Stimulated activated CD4-positive, alpha-beta T cell treated with anti-CD3 and anti-CD28 coated beads, Interleukin-4, amount 100 ng/mL, for 48 hours (primary cell): ENCODE measurements at regions not wholly inside any gene's neighbourhood (a gene's known extent, or its start where the extent isn't known, plus 50 kb on each side); places are given as distances from the start of the nearest gene placed in this dataset.
"Not testable (repeated sequence)": the region's sequence is repeated elsewhere in the genome, so short reads cannot be mapped to it uniquely, and the experiment has no call there.

Source experiments
- DNase-seq, 2 donors: peaks; one replicate each; pipeline ENCODE4 v3.0.0-alpha.2; 2020; ENCODE audit warnings: low read depth in 2 of 2

- DNase-seq: no peak
Measured at GRCh38 chr1:189633658-189634057, 844.0 kb downstream of the BRINP3 start.

- no peak for DNase-seq
Measured at GRCh38 chr1:189637041-189637440, 840.6 kb downstream of the BRINP3 start.

GRCh38 chr1:189644156-189644555 is 833.5 kb downstream of the BRINP3 start:
- DNase-seq: not testable (repeated sequence)

- DNase-seq: no peak
Measured at GRCh38 chr1:189644970-189645369, 832.7 kb downstream of the BRINP3 start.

- DNase-seq: no peak
Measured at GRCh38 chr1:189646066-189646465, 831.6 kb downstream of the BRINP3 start.

- DNase-seq: no peak
Measured at GRCh38 chr1:189654906-189655305, 822.8 kb downstream of the BRINP3 start.

GRCh38 chr1:189656628-189657530 is 820.8 kb downstream of the BRINP3 start:
- DNase-seq: no peak

GRCh38 chr1:189657715-189658114 is 819.9 kb downstream of the BRINP3 start:
- no peak for DNase-seq

- DNase-seq: no peak
Measured at GRCh38 chr1:189658381-189658780, 819.3 kb downstream of the BRINP3 start.

GRCh38 chr1:189659731-189660130 is 817.9 kb downstream of the BRINP3 start:
- no peak for DNase-seq

GRCh38 chr1:189662190-189662589 is 815.5 kb downstream of the BRINP3 start:
- DNase-seq: no peak

GRCh38 chr1:189669846-189670245 is 807.8 kb downstream of the BRINP3 start:
- no peak for DNase-seq

GRCh38 chr1:189673217-189673616 is 804.4 kb downstream of the BRINP3 start:
- DNase-seq: no peak

- no peak for DNase-seq
Measured at GRCh38 chr1:189675712-189676244, 801.9 kb downstream of the BRINP3 start.

GRCh38 chr1:189678779-189679178 is 798.9 kb downstream of the BRINP3 start:
- DNase-seq: no peak

- DNase-seq: no peak
Measured at GRCh38 chr1:189681252-189681919, 796.3 kb downstream of the BRINP3 start.

- no peak for DNase-seq
Measured at GRCh38 chr1:189682591-189682990, 795.1 kb downstream of the BRINP3 start.

- DNase-seq: no peak
Measured at GRCh38 chr1:189686288-189686687, 791.4 kb downstream of the BRINP3 start.

- DNase-seq: no peak
Measured at GRCh38 chr1:189693140-189693539, 784.5 kb downstream of the BRINP3 start.

GRCh38 chr1:189696297-189696696 is 781.4 kb downstream of the BRINP3 start:
- no peak for DNase-seq

GRCh38 chr1:189697113-189697512 is 780.6 kb downstream of the BRINP3 start:
- DNase-seq: no peak

- DNase-seq: no peak
Measured at GRCh38 chr1:189701606-189702005, 776.1 kb downstream of the BRINP3 start.

- no peak for DNase-seq
Measured at GRCh38 chr1:189706594-189706993, 771.1 kb downstream of the BRINP3 start.
